H9 (cell line): ENCODE measurements at regions not wholly inside any gene's neighbourhood (a gene's known extent, or its start where the extent isn't known, plus 50 kb on each side); places are given as distances from the start of the nearest gene placed in this dataset.
"Not testable (repeated sequence)": the region's sequence is repeated elsewhere in the genome, so short reads cannot be mapped to it uniquely, and the experiment has no call there.

Experiments
- DNase-seq: peaks from one replicate; pipeline ENCODE4 v3.0.0-alpha.2; 2017
- H2AFZ ChIP-seq: one replicate; pipeline ENCODE4 v1.6.1; 2013; ENCODE audit warnings: mild to moderate bottlenecking, low read length, control low read depth, moderate library complexity
- H2AK5ac ChIP-seq: 2 replicates; pipeline ENCODE4 v1.6.1; 2013; ENCODE audit warnings: low read length, control low read depth, mixed read lengths; ENCODE audit not compliant: insufficient read length
- H2BK120ac ChIP-seq: one replicate; pipeline ENCODE4 v1.6.1; 2013; ENCODE audit warnings: low read depth, mild to moderate bottlenecking, low read length, control low read depth, inconsistent platforms; ENCODE audit not compliant: poor library complexity, severe bottlenecking
- H2BK12ac ChIP-seq: 2 replicates; pipeline ENCODE4 v1.6.1; 2013; ENCODE audit warnings: low read length, control low read depth, mixed read lengths, low read depth; ENCODE audit not compliant: insufficient read length
- H2BK15ac ChIP-seq: 2 replicates; pipeline ENCODE4 v1.6.1; 2013; ENCODE audit warnings: low read depth, low read length, control low read depth
- H2BK20ac ChIP-seq: one replicate; pipeline ENCODE4 v1.6.1; 2013; ENCODE audit warnings: low read depth, mild to moderate bottlenecking, low read length, control low read depth, inconsistent platforms; ENCODE audit not compliant: poor library complexity, severe bottlenecking
- H2BK5ac ChIP-seq: 2 replicates; pipeline ENCODE4 v1.6.1; 2013; ENCODE audit warnings: low read length, control low read depth, mixed read lengths; ENCODE audit not compliant: insufficient read length
- H3K14ac ChIP-seq: 2 replicates; pipeline ENCODE4 v1.6.1; 2013; ENCODE audit warnings: low read length, control low read depth; ENCODE audit not compliant: insufficient read depth
- H3K18ac ChIP-seq: 2 replicates; pipeline ENCODE4 v1.6.1; 2013; ENCODE audit warnings: low read depth, mild to moderate bottlenecking, mixed read lengths, low read length, control low read depth; ENCODE audit not compliant: insufficient read length
- H3K23ac ChIP-seq: 2 replicates; pipeline ENCODE4 v1.6.1; 2013; ENCODE audit warnings: low read length, control low read depth, mixed read lengths, low read depth; ENCODE audit not compliant: insufficient read length
- H3K23me2 ChIP-seq: 2 replicates; pipeline ENCODE4 v1.6.1; 2013; ENCODE audit warnings: low read depth, mild to moderate bottlenecking, mixed read lengths, low read length, control low read depth; ENCODE audit not compliant: insufficient read length, poor library complexity, severe bottlenecking
- H3K27ac ChIP-seq: 2 replicates; pipeline ENCODE4 v1.5.1; 2013; ENCODE audit warnings: low read length, control low read depth, mixed read lengths, low read depth; ENCODE audit not compliant: insufficient read length
- H3K27me3 ChIP-seq: 2 replicates; pipeline ENCODE4 v1.6.1; 2013; ENCODE audit warnings: low read length, control low read depth, inconsistent platforms; ENCODE audit not compliant: insufficient read depth
- H3K4ac ChIP-seq: 2 replicates; pipeline ENCODE4 v1.6.1; 2013; ENCODE audit warnings: low read depth, mild to moderate bottlenecking, control low read depth, inconsistent platforms, low read length, moderate library complexity
- H3K4me1 ChIP-seq: 2 replicates; pipeline ENCODE4 v1.6.1; 2013; ENCODE audit warnings: low read length, control low read depth, inconsistent platforms; ENCODE audit not compliant: insufficient read depth
- H3K4me2 ChIP-seq: 2 replicates; pipeline ENCODE4 v1.6.1; 2013; ENCODE audit warnings: low read length, control low read depth, mixed read lengths; ENCODE audit not compliant: insufficient read length, insufficient read depth
- H3K56ac ChIP-seq: 2 replicates; pipeline ENCODE4 v1.6.1; 2013; ENCODE audit warnings: low read depth, mild to moderate bottlenecking, mixed read lengths, low read length, control low read depth; ENCODE audit not compliant: insufficient read length
- H3K79me1 ChIP-seq: 2 replicates; pipeline ENCODE4 v1.6.1; 2013; ENCODE audit warnings: low read depth, mild to moderate bottlenecking, moderate library complexity, low read length, control low read depth, inconsistent platforms; ENCODE audit not compliant: insufficient read depth, poor library complexity, severe bottlenecking
- H3K79me2 ChIP-seq: 2 replicates; pipeline ENCODE4 v1.6.1; 2013; ENCODE audit warnings: low read length, control low read depth, inconsistent platforms; ENCODE audit not compliant: insufficient read depth
- H3K9ac ChIP-seq: 2 replicates; pipeline ENCODE4 v1.6.1; 2013; ENCODE audit warnings: low read length, control low read depth, mixed read lengths; ENCODE audit not compliant: insufficient read length; ENCODE audit errors: extremely low read depth
- H3K9me3 ChIP-seq: one replicate; pipeline ENCODE4 v1.6.1; 2013; ENCODE audit warnings: low read depth, low read length, inconsistent platforms; ENCODE audit not compliant: control insufficient read depth
- H3T11ph ChIP-seq: one replicate; pipeline ENCODE4 v1.6.1; 2013; ENCODE audit warnings: mild to moderate bottlenecking, low read length, control low read depth, inconsistent platforms
- H4K20me1 ChIP-seq: one replicate; pipeline ENCODE4 v1.6.1; 2013; ENCODE audit not compliant: control insufficient read depth, insufficient read length, insufficient read depth
- H4K5ac ChIP-seq: 2 replicates; pipeline ENCODE4 v1.6.1; 2013; ENCODE audit warnings: low read depth, mild to moderate bottlenecking, mixed read lengths, low read length, control low read depth; ENCODE audit not compliant: insufficient read length
- H4K8ac ChIP-seq: replicated peaks from 2 replicates; pipeline ENCODE4 v1.6.1; 2013; ENCODE audit warnings: low read length, control low read depth, mixed read lengths, low read depth; ENCODE audit not compliant: insufficient read length
- H4K91ac ChIP-seq: 2 replicates; pipeline ENCODE4 v1.6.1; 2013; ENCODE audit warnings: low read depth, mild to moderate bottlenecking, moderate library complexity, mixed read lengths, low read length, control low read depth; ENCODE audit not compliant: insufficient read length
- H3K27ac Mint-ChIP-seq, 3 experiments: 2 replicates in 2 of 3; 3 replicates in 1 of 3; pipeline ENCODE4 v1.8.0; 2020 to 2021; ENCODE audit warnings: mixed read lengths in 3 of 3, mild to moderate bottlenecking in 1 of 3, moderate library complexity in 1 of 3
- H3K27me3 Mint-ChIP-seq: 2 replicates; pipeline ENCODE4 v1.8.0; 2021; ENCODE audit warnings: low read depth, mild to moderate bottlenecking, moderate library complexity, mixed read lengths
- H3K36me3 Mint-ChIP-seq, 3 experiments: 2 replicates in 2 of 3; 3 replicates in 1 of 3; pipeline ENCODE4 v1.8.0; 2020 to 2021; ENCODE audit warnings: low read depth in 3 of 3, mixed read lengths in 3 of 3; ENCODE audit not compliant: insufficient read depth in 1 of 3
- H3K4me1 Mint-ChIP-seq, 2 experiments: 2 replicates each; pipeline ENCODE4 v1.8.0; 2020; ENCODE audit warnings: mixed read lengths in 2 of 2
- H3K4me3 Mint-ChIP-seq, 2 experiments: 2 replicates in 1 of 2; 3 replicates in 1 of 2; pipeline ENCODE4 v1.8.0; 2020 to 2021; ENCODE audit warnings: mild to moderate bottlenecking in 2 of 2, mixed read lengths in 2 of 2, moderate library complexity in 1 of 2
- H3K9me3 Mint-ChIP-seq, 2 experiments: 2 replicates in 1 of 2; 3 replicates in 1 of 2; pipeline ENCODE4 v1.8.0; 2020; ENCODE audit warnings: mild to moderate bottlenecking in 2 of 2, mixed read lengths in 2 of 2, moderate library complexity in 1 of 2
- WGBS: extraction: QIAGEN DNeasy Blood & Tissue Kit; methylation state at CpG from one replicate; pipeline ENCODE4 v1.1.7; 2013; ENCODE audit warnings: missing lambda C conversion rate, low lambda C conversion rate, mixed read lengths; ENCODE audit not compliant: insufficient read length; ENCODE audit errors: extremely low coverage; 5-methylcytosine and 5-hydroxymethylcytosine counted together

- peaks cover 20 to 33% (median 28%) of the 10 kb centered on the region in 3 experiments for H3K36me3 Mint-ChIP-seq
- not testable (repeated sequence) for H3K27ac ChIP-seq, H2AK5ac ChIP-seq, H3K27me3 Mint-ChIP-seq, H3K4ac ChIP-seq, H4K20me1 ChIP-seq, H2AFZ ChIP-seq, H3K9ac ChIP-seq, H3K9me3 ChIP-seq, H3K23me2 ChIP-seq, H3K4me1 ChIP-seq, H3K23ac ChIP-seq, H2BK12ac ChIP-seq, H4K5ac ChIP-seq, H4K8ac ChIP-seq, H3K56ac ChIP-seq, H2BK120ac ChIP-seq, DNase-seq, H3K4me2 ChIP-seq, H3K27me3 ChIP-seq, H3K4me1 Mint-ChIP-seq, H2BK20ac ChIP-seq, H3K18ac ChIP-seq, H2BK5ac ChIP-seq, H2BK15ac ChIP-seq, H3K4me3 Mint-ChIP-seq, H3K79me1 ChIP-seq, H4K91ac ChIP-seq, H3T11ph ChIP-seq, H3K79me2 ChIP-seq, H3K27ac Mint-ChIP-seq, H3K14ac ChIP-seq
- no CpG with 5 or more reads among the region's 16 CpGs for WGBS
- H3K9me3 Mint-ChIP-seq, result peaks cover 92 to 100% of the 10 kb centered on the region in 2 experiments
Observed at GRCh38 chr7:153412824-153413198, 639.4 kb upstream of the DPP6 start.
